PC-9 (cell line): ENCODE measurements at regions not wholly inside any gene's neighbourhood (a gene's known extent, or its start where the extent isn't known, plus 50 kb on each side); places are given as distances from the start of the nearest gene placed in this dataset.

Source experiments
- BruUV-seq: library from RNA; stranded (reverse); fragments of 400-500 nt; replicated peaks from 2 replicates; lab custom pipeline; 2021; lab: Mats Ljungman, UMichigan
- CTCF ChIA-PET: fragments of 300-600 bp; sonication (Branson Sonifier 250); formaldehyde crosslinking; loops from one replicate; lab custom pipeline; 2022; ENCODE audit warnings: antibody characterized with exemption; lab: Charles Lee
- POLR2A ChIA-PET: fragments of 300-600 bp; sonication (Branson Sonifier 250); formaldehyde crosslinking; loops from one replicate; lab custom pipeline; 2022; ENCODE audit warnings: antibody characterized with exemption; ENCODE audit not compliant: unreplicated experiment; lab: Charles Lee
- DNase-seq, 2 experiments: peaks; one replicate each; pipeline versions ENCODE4 v3.0.0 to v3.0.0-alpha.2; 2015 to 2022; ENCODE audit warnings: mixed read lengths in 1 of 2
- H2AFZ ChIP-seq: fragments of 200-600 bp; sonication (generic); 2 replicates; pipeline ENCODE4 v1.8.1; 2017; ENCODE audit warnings: antibody characterized with exemption
- H3F3A ChIP-seq: fragments of 200-600 bp; sonication (generic); 2 replicates; pipeline ENCODE4 v1.8.1; 2017; ENCODE audit warnings: antibody characterized with exemption, mild to moderate bottlenecking, low read depth; ENCODE audit not compliant: insufficient read depth
- H3K27ac ChIP-seq: fragments of 200-600 bp; sonication (generic); 2 replicates; pipeline ENCODE4 v1.6.1; 2016; ENCODE audit warnings: mixed run types
- H3K27me3 ChIP-seq: fragments of 200-600 bp; sonication (generic); 2 replicates; pipeline ENCODE4 v1.6.1; 2016; ENCODE audit warnings: low read depth, mixed run types; ENCODE audit not compliant: insufficient read depth
- H3K36me3 ChIP-seq: fragments of 200-600 bp; sonication (generic); 2 replicates; pipeline ENCODE4 v1.6.1; 2016; ENCODE audit warnings: low read depth, mixed run types
- H3K4me1 ChIP-seq: fragments of 200-600 bp; sonication (generic); replicated peaks from 2 replicates; pipeline ENCODE4 v1.6.1; 2016; ENCODE audit warnings: mixed run types; ENCODE audit not compliant: insufficient read depth
- H3K4me2 ChIP-seq: fragments of 200-600 bp; sonication (generic); 2 replicates; pipeline ENCODE4 v1.6.1; 2017; ENCODE audit warnings: mixed run types
- H3K4me3 ChIP-seq: fragments of 200-600 bp; sonication (generic); 2 replicates; pipeline ENCODE4 v1.6.1; 2016; ENCODE audit warnings: mixed run types
- H3K79me2 ChIP-seq: fragments of 200-600 bp; sonication (generic); 2 replicates; pipeline ENCODE4 v1.6.1; 2017; ENCODE audit warnings: low read depth, mixed run types
- H3K9me2 ChIP-seq: fragments of 200-600 bp; sonication (generic); 2 replicates; pipeline ENCODE4 v1.8.1; 2017; ENCODE audit warnings: mild to moderate bottlenecking; ENCODE audit not compliant: insufficient read depth
- H3K9me3 ChIP-seq: fragments of 200-600 bp; sonication (generic); 2 replicates; pipeline ENCODE4 v1.8.1; 2016; ENCODE audit warnings: low read depth; ENCODE audit not compliant: insufficient read depth
- H4K20me1 ChIP-seq: fragments of 200-600 bp; sonication (generic); 2 replicates; pipeline ENCODE4 v1.8.1; 2017; ENCODE audit not compliant: insufficient read depth
- EZH2 ChIP-seq: fragments of 200-600 bp; sonication (generic); IDR thresholded peaks from 2 replicates; pipeline ENCODE4 v1.8.0; 2017; ENCODE audit warnings: antibody characterized with exemption, low read depth
- intact Hi-C: fragments of 100-400 bp; cut with micrococcal nuclease; formaldehyde crosslinking; loops from one replicate; pipeline ENCODE4 v1.10.0; 2022; ENCODE audit not compliant: unreplicated experiment
- TF ChIP-seq, protein P1 (sequence below): fragments of 200-600 bp; sonication (generic); conservative IDR thresholded peaks from 2 replicates; pipeline ENCODE4 v1.6.1; 2017; ENCODE audit warnings: mixed run types, antibody characterized with exemption, mild to moderate bottlenecking, moderate library complexity

DNA sequence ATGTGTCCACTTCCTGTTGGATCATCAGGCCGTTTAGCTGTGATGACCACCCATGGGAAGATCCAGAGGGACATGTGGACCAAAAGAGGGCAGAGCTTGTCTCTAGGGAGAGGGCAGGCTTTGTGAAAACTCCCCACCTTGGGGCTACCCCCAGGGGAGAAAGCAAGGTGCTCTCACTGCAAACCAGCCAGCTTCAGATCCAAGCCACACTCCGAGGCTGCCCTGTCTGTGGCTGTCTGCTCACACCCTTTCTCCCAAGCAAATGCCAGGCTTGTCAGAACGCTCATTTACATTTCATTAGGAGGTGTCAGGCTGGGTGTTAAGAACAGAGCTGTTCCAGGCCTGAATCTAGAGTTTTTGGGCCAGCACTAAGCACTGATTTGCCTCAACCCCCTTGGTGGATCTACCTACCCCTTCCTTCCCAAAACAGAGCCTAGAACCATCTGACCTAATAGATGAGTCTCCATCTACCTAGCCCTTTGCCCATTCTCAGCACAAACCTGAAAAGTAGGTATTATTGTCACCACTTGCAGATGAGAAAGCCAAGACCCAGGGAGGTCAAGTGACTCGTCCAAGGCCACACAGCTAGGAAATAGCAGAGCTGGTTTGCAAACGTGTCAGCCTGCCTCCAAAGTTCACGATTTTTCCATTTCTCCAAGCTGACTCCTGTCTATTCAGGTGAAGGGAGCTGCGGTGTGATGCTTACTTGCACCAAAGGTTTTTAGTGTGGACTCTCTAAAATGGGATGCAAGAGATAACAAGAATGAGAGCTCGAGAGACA, 130.9 kb downstream of the EMX2 start:
- Histone ChIP-seq H3F3A (no peaks in the 10 kb centered on the region; the same call in 1 of the 2 replicates), H3K4me1 (peaks cover 13% of the 10 kb centered on the region), H3K9me2 (no peaks in the 10 kb centered on the region), H3K27ac (no peak overlapping the region), H3K36me3 (no peaks in the 10 kb centered on the region), H3K4me3 (no peak overlapping the region), H3K79me2 (no peaks in the 10 kb centered on the region), H2AFZ (no peak overlapping the region), H4K20me1 (no peaks in the 10 kb centered on the region), H3K9me3 (no peaks in the 10 kb centered on the region), H3K4me2 (no peak overlapping the region), H3K27me3 (no peaks in the 10 kb centered on the region)
- no peak for DNase-seq
- BruUV-seq, result no TSS peak
- no peak for TF ChIP-seq EZH2
- TF ChIP-seq, protein P1, sequence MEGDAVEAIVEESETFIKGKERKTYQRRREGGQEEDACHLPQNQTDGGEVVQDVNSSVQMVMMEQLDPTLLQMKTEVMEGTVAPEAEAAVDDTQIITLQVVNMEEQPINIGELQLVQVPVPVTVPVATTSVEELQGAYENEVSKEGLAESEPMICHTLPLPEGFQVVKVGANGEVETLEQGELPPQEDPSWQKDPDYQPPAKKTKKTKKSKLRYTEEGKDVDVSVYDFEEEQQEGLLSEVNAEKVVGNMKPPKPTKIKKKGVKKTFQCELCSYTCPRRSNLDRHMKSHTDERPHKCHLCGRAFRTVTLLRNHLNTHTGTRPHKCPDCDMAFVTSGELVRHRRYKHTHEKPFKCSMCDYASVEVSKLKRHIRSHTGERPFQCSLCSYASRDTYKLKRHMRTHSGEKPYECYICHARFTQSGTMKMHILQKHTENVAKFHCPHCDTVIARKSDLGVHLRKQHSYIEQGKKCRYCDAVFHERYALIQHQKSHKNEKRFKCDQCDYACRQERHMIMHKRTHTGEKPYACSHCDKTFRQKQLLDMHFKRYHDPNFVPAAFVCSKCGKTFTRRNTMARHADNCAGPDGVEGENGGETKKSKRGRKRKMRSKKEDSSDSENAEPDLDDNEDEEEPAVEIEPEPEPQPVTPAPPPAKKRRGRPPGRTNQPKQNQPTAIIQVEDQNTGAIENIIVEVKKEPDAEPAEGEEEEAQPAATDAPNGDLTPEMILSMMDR, result no peak
- intact Hi-C loops, result no loop called here
- POLR2A ChIA-PET, result no interaction called here
- CTCF ChIA-PET, result no interaction called here

DNA sequence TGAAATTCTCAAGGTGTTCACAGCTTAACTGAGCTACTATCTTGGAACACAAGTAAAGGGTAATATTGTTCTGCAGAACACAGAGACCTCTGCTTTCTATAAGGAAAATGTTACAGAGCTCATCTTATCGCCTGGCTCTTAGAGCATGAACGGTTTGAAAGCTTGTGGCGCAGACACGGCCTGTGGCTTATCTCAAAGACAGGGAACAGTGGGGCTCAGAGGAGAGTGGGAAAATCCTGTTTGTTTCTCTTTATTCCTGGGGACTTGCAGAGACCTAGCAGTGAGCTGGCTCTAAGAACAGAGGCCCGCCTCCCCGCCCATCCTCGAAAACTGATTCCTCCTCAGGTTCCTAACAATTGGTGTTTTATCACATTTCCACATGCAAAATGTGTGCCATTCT, 131.7 kb downstream of the EMX2 start:
- H3K9me3 ChIP-seq, result no peaks in the 10 kb centered on the region
- no peaks in the 10 kb centered on the region for H3K9me2 ChIP-seq
- H3K36me3 ChIP-seq, result no peaks in the 10 kb centered on the region
- H3F3A ChIP-seq, result no peaks in the 10 kb centered on the region; the same call in 1 of the 2 replicates
- TF ChIP-seq EZH2, result no peak
- TF ChIP-seq, protein P1, result no peak
- H3K27ac ChIP-seq, result no peak overlapping the region
- H3K4me1 ChIP-seq, result peaks cover 13% of the 10 kb centered on the region
- H3K79me2 ChIP-seq, result no peaks in the 10 kb centered on the region
- intact Hi-C loops, result no loop called here
- no peaks in the 10 kb centered on the region for H3K27me3 ChIP-seq
- no peak overlapping the region for H2AFZ ChIP-seq
- H4K20me1 ChIP-seq, result no peaks in the 10 kb centered on the region
- ChIA-PET CTCF (no interaction called here), POLR2A (no interaction called here)
- H3K4me2 ChIP-seq, result no peak overlapping the region
- no peak for DNase-seq
- no peak overlapping the region for H3K4me3 ChIP-seq
- no TSS peak for BruUV-seq

DNA sequence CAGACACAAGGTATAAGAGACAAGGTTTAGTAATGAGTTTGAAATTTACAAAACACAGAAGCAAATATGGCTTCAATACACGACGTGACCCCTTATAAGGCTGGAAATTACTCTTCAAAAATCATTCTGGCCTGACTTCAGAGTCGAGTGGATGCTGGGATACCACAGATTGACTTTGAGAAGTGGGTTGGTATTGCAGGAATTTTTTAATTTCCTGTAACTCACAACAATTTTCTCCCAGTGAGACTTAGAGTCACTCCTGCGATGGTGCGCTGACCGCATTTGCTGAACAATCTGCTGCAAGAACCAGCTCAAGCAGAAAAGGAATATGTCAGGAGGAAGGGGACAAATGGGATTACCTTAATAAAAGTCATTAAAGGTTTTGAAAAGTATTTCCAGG, 132.1 kb downstream of the EMX2 start:
- no peak overlapping the region for H2AFZ ChIP-seq
- no peaks in the 10 kb centered on the region; the same call in 1 of the 2 replicates for H3F3A ChIP-seq
- no peaks in the 10 kb centered on the region for H3K27me3 ChIP-seq
- DNase-seq, result no peak
- TF ChIP-seq, protein P1, result no peak
- no peak for TF ChIP-seq EZH2
- no peaks in the 10 kb centered on the region for H3K9me3 ChIP-seq
- BruUV-seq, result no TSS peak
- no peaks in the 10 kb centered on the region for H3K36me3 ChIP-seq
- H4K20me1 ChIP-seq, result no peaks in the 10 kb centered on the region
- H3K4me3 ChIP-seq, result no peak overlapping the region
- intact Hi-C loops, result no loop called here
- H3K79me2 ChIP-seq, result no peaks in the 10 kb centered on the region
- H3K4me2 ChIP-seq, result no peak overlapping the region
- H3K4me1 ChIP-seq, result peaks cover 13% of the 10 kb centered on the region
- H3K27ac ChIP-seq, result no peak overlapping the region
- ChIA-PET POLR2A (no interaction called here), CTCF (no interaction called here)
- H3K9me2 ChIP-seq, result no peaks in the 10 kb centered on the region
